ENCODE measurements at regions not wholly inside any gene's neighbourhood (a gene's known extent, or its start where the extent isn't known, plus 50 kb on each side); places are given as distances from the start of the nearest gene placed in this dataset.

- TF ChIP-seq CTCF (IDR thresholded peaks at IDR 0.05) (no peak), POLR2A (IDR thresholded peaks at IDR 0.05) (no peak)
Measured at GRCh38 chr2:215598376-215598975, 162.6 kb upstream of the FN1 start.
